H1 (cell line): ENCODE measurements at regions not wholly inside any gene's neighbourhood (a gene's known extent, or its start where the extent isn't known, plus 50 kb on each side); places are given as distances from the start of the nearest gene placed in this dataset.

Experiments used
- CTCF ChIA-PET: fragments of 300-600 bp; sonication (Branson Sonifier 250); formaldehyde crosslinking; loops from one replicate; lab custom pipeline; 2021; ENCODE audit not compliant: partially characterized antibody; lab: Charles Lee
- POLR2A ChIA-PET: fragments of 300-600 bp; sonication (Branson Sonifier 250); formaldehyde crosslinking; loops from one replicate; lab custom pipeline; 2021; ENCODE audit warnings: inconsistent platforms; ENCODE audit not compliant: partially characterized antibody; lab: Charles Lee
- DNase-seq, 2 experiments: peaks; one replicate each; pipeline versions ENCODE4 v3.0.0 to v3.0.0-alpha.2; 2010 to 2022; ENCODE audit warnings: low spot score in 2 of 2, low read depth in 1 of 2, mixed read lengths in 1 of 2
- FAIRE-seq: peaks from 2 replicates; lab custom pipeline; 2011; peaks lifted over from hg19 to GRCh38; lab: Jason Lieb, UNC
- H2AFZ ChIP-seq: 2 replicates; pipeline ENCODE4 v1.8.1; 2012; ENCODE audit warnings: low read length, inconsistent platforms
- H2AK5ac ChIP-seq: 2 replicates; pipeline ENCODE4 v1.6.1; 2013; ENCODE audit warnings: low read depth, low read length
- H2BK120ac ChIP-seq: replicated peaks from 2 replicates; pipeline ENCODE3; 2013; ENCODE audit warnings: low read depth, low read length, inconsistent platforms
- H2BK12ac ChIP-seq: 2 replicates; pipeline ENCODE4 v1.6.1; 2013; ENCODE audit warnings: low read depth, low read length
- H2BK15ac ChIP-seq: 2 replicates; pipeline ENCODE4 v1.6.1; 2013; ENCODE audit warnings: low read length
- H2BK20ac ChIP-seq: 2 replicates; pipeline ENCODE4 v1.6.1; 2013; ENCODE audit warnings: low read length
- H2BK5ac ChIP-seq: 2 replicates; pipeline ENCODE4 v1.6.1; 2013; ENCODE audit warnings: low read depth, low read length
- H3K14ac ChIP-seq: 2 replicates; pipeline ENCODE4 v1.6.1; 2013; ENCODE audit warnings: inconsistent platforms; ENCODE audit not compliant: insufficient read length
- H3K18ac ChIP-seq: 2 replicates; pipeline ENCODE4 v1.6.1; 2013; ENCODE audit warnings: low read length; ENCODE audit errors: extremely low read depth
- H3K23ac ChIP-seq: 2 replicates; pipeline ENCODE4 v1.6.1; 2013; ENCODE audit warnings: inconsistent platforms; ENCODE audit not compliant: insufficient read length
- H3K23me2 ChIP-seq: 2 replicates; pipeline ENCODE4 v1.6.1; 2013; ENCODE audit warnings: low read depth, low read length
- H3K27ac ChIP-seq: 2 replicates; pipeline ENCODE4 v1.6.1; 2011; ENCODE audit warnings: low read depth, low read length, inconsistent platforms
- H3K27me3 ChIP-seq, 4 experiments: replicated peaks in 1 of 4; 1 replicate in 1 of 4; 2 replicates in 3 of 4; pipeline versions ENCODE4 v1.6.1 to v1.8.1; 2011 to 2013; ENCODE audit warnings: low read length in 3 of 4, mild to moderate bottlenecking in 3 of 4, inconsistent platforms in 2 of 4, mixed read lengths in 2 of 4, moderate library complexity in 1 of 4; ENCODE audit not compliant: control insufficient read depth in 3 of 4, insufficient read depth in 3 of 4; ENCODE audit errors: extremely low read depth in 1 of 4
- H3K36me3 ChIP-seq, 4 experiments: 2 replicates each; pipeline versions ENCODE4 v1.6.1 to v1.8.1; 2011 to 2013; ENCODE audit warnings: mild to moderate bottlenecking in 4 of 4, low read length in 3 of 4, moderate library complexity in 2 of 4, control low read depth in 1 of 4, inconsistent platforms in 1 of 4; ENCODE audit not compliant: insufficient read depth in 4 of 4, control insufficient read depth in 2 of 4
- H3K4ac ChIP-seq: replicated peaks from 2 replicates; pipeline ENCODE3; 2013; ENCODE audit warnings: low read length, low read depth, mixed read lengths, inconsistent platforms; ENCODE audit not compliant: insufficient read length
- H3K4me1 ChIP-seq, 4 experiments: replicated peaks in 1 of 4; 1 replicate in 1 of 4; 2 replicates in 3 of 4; pipeline versions ENCODE4 v1.6.1 to v1.8.1; 2011 to 2013; ENCODE audit warnings: low read length in 3 of 4, inconsistent platforms in 2 of 4, mixed read lengths in 1 of 4; ENCODE audit not compliant: insufficient read depth in 4 of 4, control insufficient read depth in 3 of 4
- H3K4me2 ChIP-seq, 2 experiments: 2 replicates each; pipeline versions ENCODE4 v1.6.1 to v1.8.1; 2011 to 2013; ENCODE audit warnings: low read depth in 2 of 2, low read length in 2 of 2, control low read depth in 1 of 2, inconsistent platforms in 1 of 2, mild to moderate bottlenecking in 1 of 2; ENCODE audit not compliant: insufficient read depth in 1 of 2
- H3K4me3 ChIP-seq, 4 experiments: fragments of 200-600, 300-600 bp in 1 of 4; sonication (generic), shearing (Covaris generic), sonication (Bioruptor Twin) in 1 of 4; 2 replicates each; pipeline versions ENCODE4 v1.5.1 to v1.8.1; 2011 to 2016; ENCODE audit warnings: low read length in 4 of 4, low read depth in 3 of 4, control low read depth in 2 of 4, inconsistent platforms in 2 of 4, mild to moderate bottlenecking in 2 of 4, mixed read lengths in 1 of 4, moderate library complexity in 1 of 4; ENCODE audit not compliant: insufficient read depth in 2 of 4; ENCODE audit errors: extremely low read depth in 1 of 4
- H3K56ac ChIP-seq: replicated peaks from 2 replicates; pipeline ENCODE3; 2013; ENCODE audit warnings: low read depth, mild to moderate bottlenecking, mixed read lengths, low read length, inconsistent platforms; ENCODE audit not compliant: insufficient read length
- H3K79me1 ChIP-seq: 2 replicates; pipeline ENCODE4 v1.6.1; 2013; ENCODE audit warnings: low read depth, low read length, control low read depth
- H3K79me2 ChIP-seq, 2 experiments: 2 replicates each; pipeline versions ENCODE4 v1.6.1 to v1.8.1; 2012 to 2013; ENCODE audit warnings: low read length in 2 of 2, mild to moderate bottlenecking in 2 of 2, inconsistent platforms in 1 of 2; ENCODE audit not compliant: insufficient read depth in 2 of 2, control insufficient read depth in 1 of 2
- H3K9ac ChIP-seq, 4 experiments: replicated peaks in 1 of 4; 1 replicate in 1 of 4; 2 replicates in 3 of 4; pipeline versions ENCODE4 v1.6.1 to v1.8.1; 2011 to 2013; ENCODE audit warnings: low read depth in 3 of 4, low read length in 3 of 4, control low read depth in 2 of 4, mild to moderate bottlenecking in 2 of 4, moderate library complexity in 2 of 4, inconsistent platforms in 1 of 4; ENCODE audit errors: extremely low read depth in 1 of 4
- H3K9me3 ChIP-seq, 2 experiments: 2 replicates each; pipeline versions ENCODE4 v1.6.1 to v1.8.1; 2012 to 2013; ENCODE audit warnings: mild to moderate bottlenecking in 2 of 2, moderate library complexity in 2 of 2, control low read depth in 1 of 2, inconsistent platforms in 1 of 2, low read depth in 1 of 2, low read length in 1 of 2, mixed read lengths in 1 of 2; ENCODE audit not compliant: insufficient read depth in 2 of 2
- H4K20me1 ChIP-seq, 2 experiments: replicated peaks in 1 of 2; 2 replicates each; pipeline versions ENCODE3 to v1.8.1; 2011 to 2013; ENCODE audit warnings: inconsistent platforms in 2 of 2, low read length in 2 of 2, mild to moderate bottlenecking in 1 of 2; ENCODE audit not compliant: insufficient read depth in 2 of 2, control insufficient read depth in 1 of 2
- H4K5ac ChIP-seq: 2 replicates; pipeline ENCODE4 v1.6.1; 2013; ENCODE audit warnings: low read length, low read depth, mixed read lengths, inconsistent platforms; ENCODE audit not compliant: insufficient read length
- H4K8ac ChIP-seq: 2 replicates; pipeline ENCODE4 v1.8.0; 2013; ENCODE audit warnings: mild to moderate bottlenecking, moderate library complexity, low read length, inconsistent platforms; ENCODE audit not compliant: insufficient read depth; ENCODE audit errors: extremely low read depth
- H4K91ac ChIP-seq: replicated peaks from 2 replicates; pipeline ENCODE3; 2013; ENCODE audit warnings: low read length, mixed read lengths, inconsistent platforms; ENCODE audit not compliant: insufficient read length
- BCL11A ChIP-seq, 2 experiments: IDR thresholded peaks; one replicate each; pipeline ENCODE4 v1.6.1; 2011; ENCODE audit warnings: low read depth in 2 of 2, low read length in 2 of 2, mild to moderate bottlenecking in 2 of 2
- E2F6 ChIP-seq: IDR thresholded peaks from 2 replicates; pipeline ENCODE4 v1.6.1; 2012; ENCODE audit warnings: inconsistent platforms
- EP300 ChIP-seq, 2 experiments: IDR thresholded peaks; 1 replicate in 1 of 2; 2 replicates in 1 of 2; pipeline ENCODE4 v1.6.1; 2011 to 2012; ENCODE audit warnings: low read depth in 2 of 2, low read length in 2 of 2, mild to moderate bottlenecking in 2 of 2, borderline replicate concordance in 1 of 2, inconsistent platforms in 1 of 2, moderate library complexity in 1 of 2
- FOSL1 ChIP-seq: IDR thresholded peaks from 2 replicates; pipeline ENCODE4 v1.6.1; 2011; ENCODE audit warnings: mild to moderate bottlenecking, low read depth, low read length, moderate library complexity; ENCODE audit not compliant: insufficient read depth
- KDM4A ChIP-seq: IDR thresholded peaks from one replicate; pipeline ENCODE4 v1.7.1; 2012; ENCODE audit warnings: low read depth, mild to moderate bottlenecking, moderate library complexity, low read length, inconsistent platforms; ENCODE audit not compliant: severe bottlenecking
- MAX ChIP-seq: IDR thresholded peaks from 2 replicates; pipeline ENCODE4 v1.6.1; 2012; ENCODE audit warnings: inconsistent platforms
- NRF1 ChIP-seq: IDR thresholded peaks from 2 replicates; pipeline ENCODE4 v1.6.1; 2011; ENCODE audit warnings: mild to moderate bottlenecking, low read depth, low read length, improper control_type of control experiment
- POLR2A ChIP-seq, 2 experiments: IDR thresholded peaks; 1 replicate in 1 of 2; 2 replicates in 1 of 2; pipeline ENCODE4 v1.6.1; 2011; ENCODE audit warnings: low read depth in 2 of 2, low read length in 2 of 2, mild to moderate bottlenecking in 2 of 2; ENCODE audit errors: control extremely low read depth in 1 of 2
- WGBS, 2 experiments: shearing (Covaris generic) in 1 of 2; methylation state at CpG; one replicate each; pipeline versions ENCODE4 v1.1.6 to v1.1.7; 2013 to 2015; ENCODE audit warnings: low lambda C conversion rate in 2 of 2, mixed read lengths in 2 of 2, inconsistent platforms in 1 of 2, low coverage in 1 of 2, missing lambda C conversion rate in 1 of 2; ENCODE audit not compliant: insufficient replicate concordance in 2 of 2, insufficient coverage in 1 of 2, insufficient read length in 1 of 2; ENCODE audit errors: extremely low coverage in 1 of 2, missing lambda C conversion rate in 1 of 2; 5-methylcytosine and 5-hydroxymethylcytosine counted together
- TF ChIP-seq, protein P1 (sequence below), 3 experiments: IDR thresholded peaks; 1 replicate in 2 of 3; 2 replicates in 1 of 3; pipeline versions ENCODE4 v1.5.1 to v1.6.1; 2011; ENCODE audit warnings: low read length in 3 of 3, mild to moderate bottlenecking in 3 of 3, inconsistent platforms in 2 of 3, low read depth in 1 of 3, moderate library complexity in 1 of 3; ENCODE audit not compliant: insufficient read depth in 1 of 3; ENCODE audit errors: control extremely low read depth in 1 of 3

DNA sequence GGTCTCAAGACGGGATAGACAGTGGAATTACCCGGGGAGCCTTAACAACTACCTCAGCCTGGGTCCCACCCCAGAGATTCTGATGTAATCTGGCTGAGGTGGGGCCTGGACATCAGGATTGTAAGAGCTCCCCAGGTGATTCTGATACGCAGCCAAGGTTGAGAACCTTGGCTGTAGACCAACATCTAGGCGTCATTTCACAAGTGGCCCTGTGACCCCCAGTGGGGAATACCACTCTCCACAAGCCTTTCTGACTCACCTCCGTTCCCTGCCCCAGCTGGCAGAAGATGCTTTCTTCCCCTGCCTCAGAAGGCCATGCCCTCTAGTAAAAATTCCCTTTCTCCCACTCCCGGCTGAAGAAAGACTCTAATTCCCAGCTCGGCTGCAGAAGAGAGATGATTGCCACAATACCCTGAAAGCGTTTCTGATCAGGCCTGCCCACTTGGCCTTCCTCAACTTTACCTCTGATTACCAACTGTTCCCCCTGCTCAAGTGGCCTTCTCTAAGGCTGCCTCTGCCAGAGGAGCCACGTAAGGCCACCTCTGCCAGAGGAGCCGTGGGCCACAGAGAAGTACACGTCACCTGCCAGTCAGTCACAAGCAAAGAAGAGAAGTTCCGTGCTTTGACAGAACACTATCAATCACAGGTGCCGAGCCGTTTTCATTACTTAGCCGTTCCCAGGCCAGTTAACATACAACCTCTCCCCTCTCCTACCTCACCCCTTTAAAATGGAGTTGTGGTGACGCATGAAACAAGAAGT lies 116.8 kb upstream of the PKDCC start:
- no peaks in the 10 kb centered on the region for H3K79me2 ChIP-seq
- no peaks in the 10 kb centered on the region for H3K9me3 ChIP-seq
- DNase-seq (no peak), FAIRE-seq (no peak)
- no peak overlapping the region for H2BK120ac ChIP-seq
- no peak overlapping the region for H3K27ac ChIP-seq
- H2AK5ac ChIP-seq, result no peak overlapping the region
- H2BK5ac ChIP-seq, result no peak overlapping the region
- H3K4ac ChIP-seq, result no peak overlapping the region
- no peak overlapping the region for H3K14ac ChIP-seq
- ChIA-PET CTCF (interaction anchor here (0.9 to 3.1 kb wide), 6 partner anchors 17 to 157 kb away, joined by 3 to 8 read pairs (median 3); no protein-coding TSS in a partner anchor), POLR2A (no interaction called here)
- no peaks in the 10 kb centered on the region for H3K27me3 ChIP-seq
- H3K36me3 ChIP-seq, result no peaks in the 10 kb centered on the region
- no peak overlapping the region for H2BK12ac ChIP-seq
- H4K20me1 ChIP-seq, result no peaks in the 10 kb centered on the region
- no peak overlapping the region for H3K23ac ChIP-seq
- no peaks in the 10 kb centered on the region; the same call in 1 of the 2 replicates for H3K23me2 ChIP-seq
- H3K56ac ChIP-seq, result no peak overlapping the region
- no peak overlapping the region for H3K18ac ChIP-seq
- no peak overlapping the region for H4K5ac ChIP-seq
- no peaks in the 10 kb centered on the region for H3K4me1 ChIP-seq
- H3K4me3 ChIP-seq, result no peak overlapping the region
- no peaks in the 10 kb centered on the region for H3K79me1 ChIP-seq
- H3K4me2 ChIP-seq, result no peak overlapping the region
- peak overlapping the region; percentile 31; the same call in 1 of the 2 replicates for H2BK15ac ChIP-seq
- H2AFZ ChIP-seq, result no peak overlapping the region
- WGBS, 2 experiments, result 93% methylated on average over 16 of the region's 16 CpGs; no CpG with 5 or more reads in 1 of the 2 experiments
- H4K91ac ChIP-seq, result peak overlapping the region; percentile 17
- H4K8ac ChIP-seq, result no peak overlapping the region
- no peak overlapping the region for H3K9ac ChIP-seq
- H2BK20ac ChIP-seq, result peak overlapping the region; percentile 82; the same call in 1 of the 2 replicates
- TF ChIP-seq BCL11A (IDR thresholded peaks at IDR 0.05; ENCODE audit: low read depth in 2 of 2, low read length in 2 of 2) (no peak), E2F6 (no peak), POLR2A (IDR thresholded peaks at IDR 0.05; ENCODE audit: control extremely low read depth in 1 of 2, low read depth in 2 of 2, low read length in 2 of 2) (no peak), EP300 (IDR thresholded peaks at IDR 0.05; ENCODE audit: borderline replicate concordance in 1 of 2, low read depth in 2 of 2, low read length in 2 of 2) (no peak), FOSL1 (no peak), KDM4A (no peak), NRF1 (no peak), MAX (no peak)
- TF ChIP-seq, protein P1, sequence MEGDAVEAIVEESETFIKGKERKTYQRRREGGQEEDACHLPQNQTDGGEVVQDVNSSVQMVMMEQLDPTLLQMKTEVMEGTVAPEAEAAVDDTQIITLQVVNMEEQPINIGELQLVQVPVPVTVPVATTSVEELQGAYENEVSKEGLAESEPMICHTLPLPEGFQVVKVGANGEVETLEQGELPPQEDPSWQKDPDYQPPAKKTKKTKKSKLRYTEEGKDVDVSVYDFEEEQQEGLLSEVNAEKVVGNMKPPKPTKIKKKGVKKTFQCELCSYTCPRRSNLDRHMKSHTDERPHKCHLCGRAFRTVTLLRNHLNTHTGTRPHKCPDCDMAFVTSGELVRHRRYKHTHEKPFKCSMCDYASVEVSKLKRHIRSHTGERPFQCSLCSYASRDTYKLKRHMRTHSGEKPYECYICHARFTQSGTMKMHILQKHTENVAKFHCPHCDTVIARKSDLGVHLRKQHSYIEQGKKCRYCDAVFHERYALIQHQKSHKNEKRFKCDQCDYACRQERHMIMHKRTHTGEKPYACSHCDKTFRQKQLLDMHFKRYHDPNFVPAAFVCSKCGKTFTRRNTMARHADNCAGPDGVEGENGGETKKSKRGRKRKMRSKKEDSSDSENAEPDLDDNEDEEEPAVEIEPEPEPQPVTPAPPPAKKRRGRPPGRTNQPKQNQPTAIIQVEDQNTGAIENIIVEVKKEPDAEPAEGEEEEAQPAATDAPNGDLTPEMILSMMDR (IDR thresholded peaks at IDR 0.05; ENCODE audit: control extremely low read depth in 1 of 3, insufficient read depth in 1 of 3, low read depth in 1 of 3, low read length in 3 of 3), result no peak
